ENCODE measurements at regions not wholly inside any gene's neighbourhood (a gene's known extent, or its start where the extent isn't known, plus 50 kb on each side); places are given as distances from the start of the nearest gene placed in this dataset.
A peak's percentile ranks its signal among the peaks of the same experiment; 100 is the strongest.

DNA sequence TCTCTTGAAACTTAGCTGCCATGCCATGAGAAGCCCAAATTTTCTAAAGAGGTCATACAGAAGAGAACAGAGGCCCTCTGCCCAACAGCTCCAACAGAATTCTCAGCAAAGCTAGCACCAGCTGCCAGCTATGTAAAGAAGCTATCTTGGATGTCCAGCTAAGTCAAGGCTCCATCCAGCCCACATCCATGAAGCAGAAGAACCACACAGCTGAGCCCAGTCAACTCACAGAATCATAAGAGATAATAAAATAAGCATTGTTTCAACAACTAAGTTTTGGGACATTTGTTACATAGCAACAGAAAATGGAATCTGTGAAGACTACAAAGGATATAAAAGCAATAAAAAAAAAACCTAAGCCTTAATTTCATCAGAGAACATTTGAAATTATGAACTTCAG is 434.3 kb downstream of the TXNL1 start:
- Histone ChIP-seq H3K9me3 (no peaks in the 10 kb centered on the region), H3K27me3 (no peaks in the 10 kb centered on the region), H3K4me3 (no peak overlapping the region), H3K36me3 (no peaks in the 10 kb centered on the region), H3K4me1 (peaks cover 6 to 9% (median 8%) of the 10 kb centered on the region in 3 donors), H3K27ac (no peak overlapping the region)
- DNase-seq (no peak), FAIRE-seq (no peak), ATAC-seq (no peak)
- TF ChIP-seq CTCF (IDR thresholded peaks at IDR 0.05), result no peak
- intact Hi-C loops (cut with DNase I), result no loop called here

GRCh38 chr18:56202678-56203077 is 435.7 kb downstream of the TXNL1 start:
- ATAC-seq, result peak in 3 of 4 donors; percentile 56 to 72 (median 59)
- Histone ChIP-seq H3K27ac (no peak overlapping the region), H3K9me3 (no peaks in the 10 kb centered on the region), H3K4me1 (peaks cover 6 to 9% (median 8%) of the 10 kb centered on the region in 3 donors), H3K36me3 (no peaks in the 10 kb centered on the region), H3K4me3 (no peak overlapping the region), H3K27me3 (no peaks in the 10 kb centered on the region)
- 32 to 43% methylated on average over 3 of the region's 3 CpGs for WGBS, 2 donors
- DNase-seq, result no peak
- intact Hi-C loops (cut with DNase I), result no loop called here
- FAIRE-seq, result no peak
- no peak for TF ChIP-seq CTCF (IDR thresholded peaks at IDR 0.05)

DNA sequence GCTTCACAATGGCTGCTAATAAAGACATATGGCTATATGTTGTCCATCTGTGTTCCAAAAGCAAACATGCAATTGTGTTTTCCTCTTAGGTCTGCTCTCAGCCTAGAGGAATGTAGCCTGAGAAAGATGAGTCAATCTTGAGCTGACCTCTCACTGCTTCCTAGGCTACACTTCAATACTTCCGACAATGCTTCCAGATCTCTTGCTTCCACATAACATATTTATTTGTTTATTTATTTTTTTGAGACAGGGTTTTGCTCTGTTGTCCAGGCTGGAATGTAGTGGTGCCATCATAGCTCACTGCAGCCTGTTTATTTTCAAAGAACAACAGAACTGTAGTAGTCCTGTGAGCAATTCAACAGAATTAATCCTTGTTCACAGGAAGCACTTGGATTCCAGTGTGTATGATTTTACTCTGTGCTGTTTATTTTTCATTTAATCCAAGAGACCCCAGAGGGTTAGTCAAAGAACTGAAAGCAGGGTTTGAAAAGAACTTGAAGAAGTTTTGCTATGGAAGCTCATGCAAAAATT is 437.9 kb downstream of the TXNL1 start:
- FAIRE-seq (no peak), DNase-seq (no peak), ATAC-seq (peak in 2 of 4 donors; percentile 15 to 64)
- H3K4me3 ChIP-seq, result no peak overlapping the region
- H3K4me1 ChIP-seq, result peaks cover 6 to 9% (median 8%) of the 10 kb centered on the region in 3 donors
- intact Hi-C loops (cut with DNase I), result no loop called here
- no peaks in the 10 kb centered on the region for H3K9me3 ChIP-seq
- no peak overlapping the region for H3K27ac ChIP-seq
- H3K36me3 ChIP-seq, result no peaks in the 10 kb centered on the region
- no peak for TF ChIP-seq CTCF (IDR thresholded peaks at IDR 0.05)
- 73 to 98% methylated on average over 1 of the region's 1 CpG for WGBS, 2 donors
- H3K27me3 ChIP-seq, result no peaks in the 10 kb centered on the region

GRCh38 chr18:56199580-56200330 is 438.6 kb downstream of the TXNL1 start:
- DNase-seq (no peak), ATAC-seq (peak in 1 of 4 donors; percentile 16), FAIRE-seq (no peak)
- 65 to 67% methylated on average over 8 of the region's 8 CpGs for WGBS, 2 donors
- Histone ChIP-seq H3K4me1 (peaks cover 6 to 9% (median 8%) of the 10 kb centered on the region in 3 donors), H3K9me3 (no peaks in the 10 kb centered on the region), H3K27me3 (no peaks in the 10 kb centered on the region), H3K4me3 (no peak overlapping the region), H3K36me3 (no peaks in the 10 kb centered on the region), H3K27ac (no peak overlapping the region)
- no peak for TF ChIP-seq CTCF (IDR thresholded peaks at IDR 0.05)
- intact Hi-C loops (cut with DNase I), result no loop called here

- ATAC-seq, result no peak
- peaks cover 2 to 9% (median 3%) of the 10 kb centered on the region in 3 donors for H3K4me1 ChIP-seq
- no peaks in the 10 kb centered on the region for H3K27me3 ChIP-seq
- no peak for FAIRE-seq
- no peaks in the 10 kb centered on the region for H3K9me3 ChIP-seq
- no peak for TF ChIP-seq CTCF (IDR thresholded peaks at IDR 0.05)
- 87 to 92% methylated on average over 6 of the region's 6 CpGs for WGBS, 2 donors
- DNase-seq, result no peak
- H3K36me3 ChIP-seq, result no peaks in the 10 kb centered on the region
- H3K27ac ChIP-seq, result no peak overlapping the region
- intact Hi-C loops (cut with DNase I), result no loop called here
- H3K4me3 ChIP-seq, result no peak overlapping the region
Measured at GRCh38 chr18:56197241-56197859, 441.0 kb downstream of the TXNL1 start.

Measured in pancreas (tissue), 10 donors.